HepG2 (cell line): ENCODE measurements at regions not wholly inside any gene's neighbourhood (a gene's known extent, or its start where the extent isn't known, plus 50 kb on each side); places are given as distances from the start of the nearest gene placed in this dataset.

Experiments
- ATAC-seq: fragments of 200-7000 bp; cut with Tn5 transposase; 3 replicates; pipeline ENCODE4 v1.9.1; 2020; ENCODE audit warnings: mild to moderate bottlenecking, moderate library complexity
- BruUV-seq: library from RNA; stranded (reverse); fragments of 400-500 nt; replicated peaks from 2 replicates; lab custom pipeline; 2021; lab: Mats Ljungman, UMichigan
- CTCF ChIA-PET: fragments of 300-600 bp; formaldehyde crosslinking; extraction: SDS; loops from one replicate; lab custom pipeline; 2021; ENCODE audit warnings: low total read pairs, inconsistent platforms, low intra/inter-chr PET ratio; lab: Yijun Ruan, JAX
- POLR2A ChIA-PET: fragments of 350-600 bp; sonication (Branson Sonifier 250); formaldehyde crosslinking; loops from one replicate; lab custom pipeline; 2020; ENCODE audit warnings: antibody characterized with exemption, inconsistent platforms; lab: Yijun Ruan, JAX
- DNase-seq: peaks from one replicate; pipeline ENCODE4 v3.0.0-alpha.2; 2015; ENCODE audit warnings: low spot score
- FAIRE-seq: peaks from 3 replicates; lab custom pipeline; 2011; peaks lifted over from hg19 to GRCh38; lab: Jason Lieb, UNC
- H2AFZ ChIP-seq: one replicate; pipeline ENCODE4 v1.6.1; 2011; ENCODE audit warnings: low read length, inconsistent platforms
- H3K27ac ChIP-seq: fragments of 300-600 bp; 3 replicates; pipeline ENCODE4 v1.8.0; 2011; ENCODE audit warnings: mixed run types, mild to moderate bottlenecking, mixed read lengths, low read length, inconsistent platforms; ENCODE audit not compliant: insufficient read depth; ENCODE audit errors: extremely low read length
- H3K27me3 ChIP-seq, 2 experiments: fragments of 200-600 bp in 1 of 2; 2 replicates in 1 of 2; 3 replicates in 1 of 2; pipeline versions ENCODE4 v1.6.0 to v1.8.0; 2011; ENCODE audit warnings: low read length in 2 of 2, mild to moderate bottlenecking in 2 of 2, moderate library complexity in 2 of 2, inconsistent platforms in 1 of 2; ENCODE audit not compliant: insufficient read depth in 2 of 2, control insufficient read depth in 1 of 2
- H3K36me3 ChIP-seq, 2 experiments: fragments of 200-600 bp in 1 of 2; replicated peaks in 1 of 2; 2 replicates in 1 of 2; 3 replicates in 1 of 2; pipeline versions ENCODE4 v1.5.1 to v1.8.0; 2011; ENCODE audit warnings: low read length in 2 of 2, inconsistent platforms in 1 of 2; ENCODE audit not compliant: insufficient read depth in 2 of 2, control insufficient read depth in 1 of 2
- H3K4me1 ChIP-seq: 2 replicates; pipeline ENCODE4 v1.5.1; 2012; ENCODE audit warnings: low read length, inconsistent platforms; ENCODE audit not compliant: insufficient read depth
- H3K4me2 ChIP-seq: 2 replicates; pipeline ENCODE4 v1.6.0; 2011; ENCODE audit warnings: low read depth, low read length, inconsistent platforms
- H3K4me3 ChIP-seq, 3 experiments: fragments of 200-600 bp in 1 of 3; sonication (generic), shearing (Covaris generic) in 1 of 3; replicated peaks in 1 of 3; 2 replicates each; pipeline ENCODE4 v1.5.1; 2011 to 2016; ENCODE audit warnings: low read length in 3 of 3, inconsistent platforms in 2 of 3, low read depth in 2 of 3, mild to moderate bottlenecking in 2 of 3, control low read depth in 1 of 3, mixed read lengths in 1 of 3; ENCODE audit not compliant: insufficient read depth in 1 of 3
- H3K79me2 ChIP-seq: one replicate; pipeline ENCODE4 v1.6.1; 2011; ENCODE audit warnings: low read length, inconsistent platforms; ENCODE audit not compliant: insufficient read depth
- H3K9ac ChIP-seq: 2 replicates; pipeline ENCODE4 v1.6.0; 2011; ENCODE audit warnings: mild to moderate bottlenecking, low read depth, low read length, inconsistent platforms; ENCODE audit not compliant: insufficient read depth
- H3K9me3 ChIP-seq: 2 replicates; pipeline ENCODE4 v1.5.1; 2012; ENCODE audit warnings: mild to moderate bottlenecking, low read length
- H4K20me1 ChIP-seq: 2 replicates; pipeline ENCODE4 v1.6.0; 2011; ENCODE audit warnings: inconsistent platforms, mild to moderate bottlenecking, low read length, moderate library complexity; ENCODE audit not compliant: insufficient read depth
- ATF2 ChIP-seq: sonication (generic); formaldehyde crosslinking; IDR thresholded peaks from 2 replicates; pipeline ENCODE4 v1.4.0; 2020; ENCODE audit warnings: missing genetic modification reagents
- CEBPB ChIP-seq: IDR thresholded peaks from 2 replicates; pipeline ENCODE4 v1.6.1; 2011; ENCODE audit warnings: low read depth, low read length, improper control_type of control experiment, borderline replicate concordance
- ELF1 ChIP-seq: sonication (generic); formaldehyde crosslinking; IDR thresholded peaks from 2 replicates; pipeline ENCODE4 v1.4.0; 2020; ENCODE audit warnings: missing genetic modification reagents
- ETS1 ChIP-seq: sonication (generic); formaldehyde crosslinking; IDR thresholded peaks from 2 replicates; pipeline ENCODE4 v1.4.0; 2020; ENCODE audit warnings: missing genetic modification reagents
- ETV6 ChIP-seq: sonication (generic); formaldehyde crosslinking; conservative IDR thresholded peaks from 2 replicates; pipeline ENCODE4 v1.4.0; 2020; ENCODE audit warnings: missing genetic modification reagents
- JDP2 ChIP-seq: sonication (generic); formaldehyde crosslinking; IDR thresholded peaks from 2 replicates; pipeline ENCODE4 v1.8.1; 2022; ENCODE audit warnings: missing genetic modification reagents, borderline replicate concordance
- KAT7 ChIP-seq: IDR thresholded peaks from 2 replicates; pipeline ENCODE4 v1.6.1; 2018; ENCODE audit warnings: borderline replicate concordance, missing compliant biosample characterization
- KLF12 ChIP-seq: sonication (generic); formaldehyde crosslinking; IDR thresholded peaks from 2 replicates; pipeline ENCODE4 v1.4.0; 2020; ENCODE audit warnings: missing genetic modification reagents, borderline replicate concordance
- MAZ ChIP-seq, 2 experiments: sonication (generic) in 1 of 2; formaldehyde crosslinking in 1 of 2; IDR thresholded peaks; 2 replicates each; pipeline versions ENCODE4 v1.5.0 to v1.6.1; 2012 to 2020; ENCODE audit warnings: low read depth in 2 of 2, mild to moderate bottlenecking in 2 of 2, borderline replicate concordance in 1 of 2, improper control_type of control experiment in 1 of 2, low read length in 1 of 2, missing genetic modification reagents in 1 of 2, moderate library complexity in 1 of 2
- MIER2 ChIP-seq: IDR thresholded peaks from 2 replicates; pipeline ENCODE4 v1.6.1; 2016; ENCODE audit warnings: missing biosample characterization, missing genetic modification reagents
- SUZ12 ChIP-seq: fragments of 150-350 bp; IDR thresholded peaks from 2 replicates; pipeline ENCODE4 v1.6.1; 2014; ENCODE audit warnings: low read depth, low read length
- TAF15 ChIP-seq: fragments of 200-400 bp; formaldehyde crosslinking; IDR thresholded peaks from one replicate; pipeline ENCODE4 v1.6.1; 2018; ENCODE audit warnings: mild to moderate bottlenecking, low read depth, low read length; ENCODE audit not compliant: poor library complexity, severe bottlenecking
- ZNF224 ChIP-seq: sonication (generic); formaldehyde crosslinking; IDR thresholded peaks from 2 replicates; pipeline ENCODE4 v1.5.0; 2020; ENCODE audit warnings: mild to moderate bottlenecking, missing genetic modification reagents
- ZNF34 ChIP-seq: sonication (generic); formaldehyde crosslinking; IDR thresholded peaks from 2 replicates; pipeline ENCODE4 v1.4.0; 2020; ENCODE audit warnings: mild to moderate bottlenecking, missing genetic modification reagents, borderline replicate concordance
- ZNF432 ChIP-seq: sonication (generic); formaldehyde crosslinking; IDR thresholded peaks from 2 replicates; pipeline ENCODE4 v1.5.0; 2020; ENCODE audit warnings: missing genetic modification reagents, mild to moderate bottlenecking, borderline replicate concordance
- ZNF556 ChIP-seq: sonication (generic); formaldehyde crosslinking; IDR thresholded peaks from 2 replicates; pipeline ENCODE4 v1.4.0; 2020; ENCODE audit warnings: mild to moderate bottlenecking, missing genetic modification reagents, borderline replicate concordance
- ZNF883 ChIP-seq: sonication (generic); formaldehyde crosslinking; IDR thresholded peaks from 2 replicates; pipeline ENCODE4 v1.5.1; 2020; ENCODE audit warnings: mild to moderate bottlenecking, missing genetic modification reagents; ENCODE audit errors: not compliant biosample characterization
- ZSCAN25 ChIP-seq: sonication (generic); formaldehyde crosslinking; IDR thresholded peaks from 2 replicates; pipeline ENCODE4 v1.8.0; 2022; ENCODE audit warnings: mild to moderate bottlenecking, missing genetic modification reagents
- WGBS: methylation state at CpG from one replicate; pipeline ENCODE4 v1.1.6; 2017; ENCODE audit warnings: low lambda C conversion rate; 5-methylcytosine and 5-hydroxymethylcytosine counted together
- in situ Hi-C: cut with HindIII; loops from 2 replicates; pipeline ENCODE4 v1.10.0; 2017; ENCODE audit warnings: low pct_unique_long_range_greater_than_20kb; ENCODE audit not compliant: extremely low pct_ligation_motif_present
- intact Hi-C: fragments of 100-400 bp; cut with micrococcal nuclease; formaldehyde crosslinking; loops from one replicate; pipeline ENCODE4 v1.10.0; 2022; ENCODE audit not compliant: unreplicated experiment

GRCh38 chr17:63347475-63347874, 98.6 kb downstream of the CYB561 start:
- no peak overlapping the region for H3K4me2 ChIP-seq
- no peak overlapping the region for H2AFZ ChIP-seq
- H3K27me3 ChIP-seq, result peaks cover 0 to 3% of the 10 kb centered on the region in 2 experiments; a peak in 1 of 5 replicates
- no peaks in the 10 kb centered on the region for H4K20me1 ChIP-seq
- H3K27ac ChIP-seq, result no peak overlapping the region
- ATAC-seq (no peak), FAIRE-seq (no peak), DNase-seq (no peak)
- H3K36me3 ChIP-seq, result no peaks in the 10 kb centered on the region
- H3K4me3 ChIP-seq, result no peak overlapping the region
- BruUV-seq, result no TSS peak
- no peaks in the 10 kb centered on the region for H3K79me2 ChIP-seq
- no peaks in the 10 kb centered on the region for H3K9me3 ChIP-seq
- intact Hi-C loops (no loop called here), in situ Hi-C loops (no loop called here)
- TF ChIP-seq ETS1 (CRISPR knock-in tag), result no peak
- TF ChIP-seq SUZ12, result no peak
- TF ChIP-seq KLF12 (CRISPR knock-in tag), result no peak
- TF ChIP-seq MIER2 (CRISPR knock-in tag), result no peak
- TF ChIP-seq ZNF34, result no peak
- no peak for TF ChIP-seq CEBPB
- no peak for TF ChIP-seq KAT7
- TF ChIP-seq ZNF556 (CRISPR knock-in tag), result no peak
- no peak for TF ChIP-seq ETV6 (CRISPR knock-in tag)
- H3K4me1 ChIP-seq, result no peaks in the 10 kb centered on the region
- WGBS, result 42% methylated on average over 2 of the region's 2 CpGs
- POLR2A ChIA-PET, result no interaction called here
- CTCF ChIA-PET, result no interaction called here
- H3K9ac ChIP-seq, result no peak overlapping the region

GRCh38 chr17:63349478-63350000, 96.6 kb downstream of the CYB561 start:
- H4K20me1 ChIP-seq, result no peaks in the 10 kb centered on the region
- POLR2A ChIA-PET, result no interaction called here
- CTCF ChIA-PET, result no interaction called here
- no TSS peak for BruUV-seq
- H3K4me2 ChIP-seq, result no peak overlapping the region
- H3K4me1 ChIP-seq, result no peaks in the 10 kb centered on the region
- H3K36me3 ChIP-seq, result no peaks in the 10 kb centered on the region
- no peak overlapping the region for H3K4me3 ChIP-seq
- H3K9me3 ChIP-seq, result no peaks in the 10 kb centered on the region
- H3K27ac ChIP-seq, result no peak overlapping the region
- no peak for ATAC-seq
- no peak for DNase-seq
- peaks cover 0 to 13% of the 10 kb centered on the region in 2 experiments; a peak in 2 of 5 replicates for H3K27me3 ChIP-seq
- H3K79me2 ChIP-seq, result no peaks in the 10 kb centered on the region
- 21% methylated on average over 3 of the region's 3 CpGs for WGBS
- in situ Hi-C loops (no loop called here), intact Hi-C loops (no loop called here)
- FAIRE-seq, result no peak
- no peak overlapping the region for H3K9ac ChIP-seq
- no peak overlapping the region for H2AFZ ChIP-seq
- TF ChIP-seq JDP2 (CRISPR knock-in tag), result no peak
- no peak for TF ChIP-seq ZNF432
- TF ChIP-seq ZSCAN25 (CRISPR knock-in tag), result no peak
- TF ChIP-seq ATF2 (CRISPR knock-in tag), result no peak
- no peak for TF ChIP-seq ELF1 (CRISPR knock-in tag)
- no peak for TF ChIP-seq MAZ (IDR thresholded peaks at IDR 0.05; ENCODE audit: borderline replicate concordance, low read depth, low read length)
- no peak for TF ChIP-seq MAZ (CRISPR knock-in tag; IDR thresholded peaks at IDR 0.05; ENCODE audit: low read depth)
- TF ChIP-seq TAF15, result no peak
- no peak for TF ChIP-seq ZNF883
- no peak for TF ChIP-seq ZNF224
